ENCODE measurements at regions not wholly inside any gene's neighbourhood (a gene's known extent, or its start where the extent isn't known, plus 50 kb on each side); places are given as distances from the start of the nearest gene placed in this dataset.

GRCh38 chrX:131366407-131366806, 77.3 kb upstream of the IGSF1 start:
- ChIA-PET POLR2A (no interaction called here), CTCF (interaction anchor here (0.7 kb wide), 1 partner anchor 103 kb away, joined by 5 read pairs; no protein-coding TSS in a partner anchor)
- intact Hi-C loops (cut with micrococcal nuclease; ENCODE audit: unreplicated experiment): loop anchor here (5.0 kb wide), 1 partner anchor 104 kb away; no protein-coding TSS in a partner anchor
- no peak overlapping the region for H3K4me3 ChIP-seq (ENCODE audit: low read depth, low read length)
- H3K27me3 Mint-ChIP-seq (ENCODE audit: insufficient read depth, unreplicated experiment): no peaks in the 10 kb centered on the region
- no peaks in the 10 kb centered on the region for H3K4me1 ChIP-seq
- H3K36me3 ChIP-seq (ENCODE audit: control insufficient read depth, insufficient read depth, low read length): no peaks in the 10 kb centered on the region
- H3K4me1 Mint-ChIP-seq (ENCODE audit: low read depth, unreplicated experiment): no peaks in the 10 kb centered on the region
- no peaks in the 10 kb centered on the region for H3K27me3 ChIP-seq (replicated peaks; ENCODE audit: control insufficient read depth, insufficient read depth, low read length)
- no peaks in the 10 kb centered on the region for H3K9me3 ChIP-seq
- H3K9me3 Mint-ChIP-seq (ENCODE audit: unreplicated experiment): no peaks in the 10 kb centered on the region
- H3K4me3 Mint-ChIP-seq (ENCODE audit: unreplicated experiment): no peak overlapping the region
- H3K27ac Mint-ChIP-seq (ENCODE audit: unreplicated experiment): no peak overlapping the region
- no TSS peak for BruUV-seq (replicated peaks)
- TF ChIP-seq CTCF (IDR thresholded peaks at IDR 0.05; ENCODE audit: insufficient read depth in 1 of 2, low read depth in 1 of 2, low read length in 1 of 2, severe bottlenecking in 1 of 2, unreplicated experiment in 1 of 2): no peak
- no peak for DNase-seq
- peaks cover 12% of the 10 kb centered on the region for H3K36me3 Mint-ChIP-seq (ENCODE audit: insufficient read depth, unreplicated experiment)

- H3K27me3 ChIP-seq (replicated peaks; ENCODE audit: control insufficient read depth, insufficient read depth, low read length): no peaks in the 10 kb centered on the region
- H3K4me1 Mint-ChIP-seq (ENCODE audit: low read depth, unreplicated experiment): no peaks in the 10 kb centered on the region
- H3K27ac Mint-ChIP-seq (ENCODE audit: unreplicated experiment): no peak overlapping the region
- no peak for DNase-seq
- H3K4me3 ChIP-seq (ENCODE audit: low read depth, low read length): no peak overlapping the region
- H3K36me3 Mint-ChIP-seq (ENCODE audit: insufficient read depth, unreplicated experiment): peaks cover 10% of the 10 kb centered on the region
- H3K4me1 ChIP-seq: no peaks in the 10 kb centered on the region
- no peak overlapping the region for H3K4me3 Mint-ChIP-seq (ENCODE audit: unreplicated experiment)
- no peaks in the 10 kb centered on the region for H3K9me3 Mint-ChIP-seq (ENCODE audit: unreplicated experiment)
- no TSS peak for BruUV-seq (replicated peaks)
- H3K36me3 ChIP-seq (ENCODE audit: control insufficient read depth, insufficient read depth, low read length): no peaks in the 10 kb centered on the region
- no peaks in the 10 kb centered on the region for H3K27me3 Mint-ChIP-seq (ENCODE audit: insufficient read depth, unreplicated experiment)
- no peaks in the 10 kb centered on the region for H3K9me3 ChIP-seq
- TF ChIP-seq CTCF (IDR thresholded peaks at IDR 0.05; ENCODE audit: insufficient read depth in 1 of 2, low read depth in 1 of 2, low read length in 1 of 2, severe bottlenecking in 1 of 2, unreplicated experiment in 1 of 2): no peak
- intact Hi-C loops (cut with micrococcal nuclease; ENCODE audit: unreplicated experiment): no loop called here
- CTCF ChIA-PET: no interaction called here
- POLR2A ChIA-PET: no interaction called here
These were observed 99.2 kb upstream of the IGSF1 start for GRCh38 chrX:131388293-131388692.

- CTCF ChIA-PET: no interaction called here
- no peak overlapping the region for H3K4me3 ChIP-seq (ENCODE audit: low read depth, low read length)
- no peak for TF ChIP-seq CTCF (IDR thresholded peaks at IDR 0.05; ENCODE audit: insufficient read depth in 1 of 2, low read depth in 1 of 2, low read length in 1 of 2, severe bottlenecking in 1 of 2, unreplicated experiment in 1 of 2)
- Mint-ChIP-seq H3K9me3 (ENCODE audit: unreplicated experiment) (no peaks in the 10 kb centered on the region), H3K4me3 (ENCODE audit: unreplicated experiment) (no peak overlapping the region), H3K27ac (ENCODE audit: unreplicated experiment) (no peak overlapping the region), H3K36me3 (ENCODE audit: insufficient read depth, unreplicated experiment) (peaks cover 10% of the 10 kb centered on the region), H3K4me1 (ENCODE audit: low read depth, unreplicated experiment) (no peaks in the 10 kb centered on the region), H3K27me3 (ENCODE audit: insufficient read depth, unreplicated experiment) (no peaks in the 10 kb centered on the region)
- intact Hi-C loops (cut with micrococcal nuclease; ENCODE audit: unreplicated experiment): no loop called here
- no peaks in the 10 kb centered on the region for H3K27me3 ChIP-seq (replicated peaks; ENCODE audit: control insufficient read depth, insufficient read depth, low read length)
- POLR2A ChIA-PET: no interaction called here
- no peaks in the 10 kb centered on the region for H3K4me1 ChIP-seq
- no TSS peak for BruUV-seq (replicated peaks)
- DNase-seq: no peak
- no peaks in the 10 kb centered on the region for H3K36me3 ChIP-seq (ENCODE audit: control insufficient read depth, insufficient read depth, low read length)
- H3K9me3 ChIP-seq: no peaks in the 10 kb centered on the region
These were observed 103.6 kb upstream of the IGSF1 start for GRCh38 chrX:131392666-131393065.
